ENCODE measurements at regions not wholly inside any gene's neighbourhood (a gene's known extent, or its start where the extent isn't known, plus 50 kb on each side); places are given as distances from the start of the nearest gene placed in this dataset.

- FAIRE-seq = no peak
Observed at GRCh38 chr18:44458777-44459176, 221.9 kb upstream of the SETBP1 start.

- no peak for FAIRE-seq
Observed at GRCh38 chr18:44464398-44465180, 216.1 kb upstream of the SETBP1 start.

GRCh38 chr18:44465381-44465841 is 215.3 kb upstream of the SETBP1 start:
- no peak for FAIRE-seq

GRCh38 chr18:44466997-44467396 is 213.7 kb upstream of the SETBP1 start:
- FAIRE-seq = no peak

- FAIRE-seq = no peak
Observed at GRCh38 chr18:44467718-44468117, 213.0 kb upstream of the SETBP1 start.

- FAIRE-seq = no peak
Observed at GRCh38 chr18:44473394-44474066, 207.2 kb upstream of the SETBP1 start.

- no peak for FAIRE-seq
Observed at GRCh38 chr18:44474067-44474411, 206.6 kb upstream of the SETBP1 start.

GRCh38 chr18:44474591-44474990 is 206.1 kb upstream of the SETBP1 start:
- no peak for FAIRE-seq

- FAIRE-seq = no peak
Observed at GRCh38 chr18:44482761-44483160, 197.9 kb upstream of the SETBP1 start.

GRCh38 chr18:44495151-44495550 is 185.5 kb upstream of the SETBP1 start:
- FAIRE-seq = peak; percentile 50

- no peak for FAIRE-seq
Observed at GRCh38 chr18:44497311-44497710, 183.4 kb upstream of the SETBP1 start.

GRCh38 chr18:44497757-44498490 is 182.8 kb upstream of the SETBP1 start:
- no peak for FAIRE-seq

GRCh38 chr18:44500808-44501610 is 179.7 kb upstream of the SETBP1 start:
- no peak for FAIRE-seq

GRCh38 chr18:44502221-44502620 is 178.5 kb upstream of the SETBP1 start:
- FAIRE-seq = no peak

GRCh38 chr18:44502790-44503189 is 177.9 kb upstream of the SETBP1 start:
- FAIRE-seq = no peak

- no peak for FAIRE-seq
Observed at GRCh38 chr18:44503854-44504253, 176.8 kb upstream of the SETBP1 start.

- no peak for FAIRE-seq
Observed at GRCh38 chr18:44507729-44508325, 172.9 kb upstream of the SETBP1 start.

- FAIRE-seq = no peak
Observed at GRCh38 chr18:44508474-44508873, 172.2 kb upstream of the SETBP1 start.

GRCh38 chr18:44509048-44509447 is 171.6 kb upstream of the SETBP1 start:
- no peak for FAIRE-seq

- FAIRE-seq = no peak
Observed at GRCh38 chr18:44510390-44510789, 170.3 kb upstream of the SETBP1 start.

- no peak for FAIRE-seq
Observed at GRCh38 chr18:44513233-44513632, 167.5 kb upstream of the SETBP1 start.

- FAIRE-seq = no peak
Observed at GRCh38 chr18:44514106-44514505, 166.6 kb upstream of the SETBP1 start.

All from endometrium (tissue), 2 donors.